ENCODE measurements at regions not wholly inside any gene's neighbourhood (a gene's known extent, or its start where the extent isn't known, plus 50 kb on each side); places are given as distances from the start of the nearest gene placed in this dataset.

GRCh38 chr6:164690241-164690640 is 619.2 kb downstream of the C6orf118 start:
- no peak for TF ChIP-seq CTCF (IDR thresholded peaks at IDR 0.05; ENCODE audit: low read length)
- TF ChIP-seq EZH2phosphoT487 (IDR thresholded peaks at IDR 0.05; ENCODE audit: low read length) = no peak

All from MM.1S (cell line).